IMR-90 (cell line): ENCODE measurements at regions not wholly inside any gene's neighbourhood (a gene's known extent, or its start where the extent isn't known, plus 50 kb on each side); places are given as distances from the start of the nearest gene placed in this dataset.
"Not testable (repeated sequence)": the region's sequence is repeated elsewhere in the genome, so short reads cannot be mapped to it uniquely, and the experiment has no call there.

Experiments
- ATAC-seq: fragments of 200-7000 bp; cut with Tn5 transposase; 2 replicates; pipeline ENCODE4 v1.9.1; 2020; ENCODE audit warnings: low read depth, mild to moderate bottlenecking, moderate library complexity
- BruUV-seq: library from RNA; stranded (reverse); fragments of 400-500 nt; replicated peaks from 2 replicates; lab custom pipeline; 2021; lab: Mats Ljungman, UMichigan
- CTCF ChIA-PET: fragments of 300-600 bp; formaldehyde crosslinking; extraction: SDS; loops from one replicate; lab custom pipeline; 2021; ENCODE audit warnings: antibody characterized with exemption; lab: Yijun Ruan, JAX
- POLR2A ChIA-PET: fragments of 300-600 bp; sonication (Branson Sonifier 250); formaldehyde crosslinking; loops from one replicate; lab custom pipeline; 2022; ENCODE audit warnings: antibody characterized with exemption; ENCODE audit not compliant: unreplicated experiment; lab: Charles Lee
- DNase-seq: peaks from one replicate; pipeline ENCODE4 v3.0.0; 2013
- H2AFZ ChIP-seq: replicated peaks from 2 replicates; pipeline ENCODE3; 2013; ENCODE audit warnings: low read length, mild to moderate bottlenecking; ENCODE audit not compliant: poor library complexity
- H2AK5ac ChIP-seq: 2 replicates; pipeline ENCODE4 v1.6.1; 2013; ENCODE audit warnings: low read depth, low read length, inconsistent platforms
- H2AK9ac ChIP-seq: replicated peaks from 2 replicates; pipeline ENCODE3; 2013; ENCODE audit warnings: mild to moderate bottlenecking, low read depth, low read length, moderate library complexity; ENCODE audit not compliant: poor library complexity
- H2BK120ac ChIP-seq: 2 replicates; pipeline ENCODE4 v1.6.1; 2013; ENCODE audit warnings: low read depth, low read length, inconsistent platforms
- H2BK15ac ChIP-seq: 3 replicates; pipeline ENCODE4 v1.6.1; 2013; ENCODE audit warnings: low read depth, low read length, inconsistent platforms
- H2BK20ac ChIP-seq: 2 replicates; pipeline ENCODE4 v1.6.1; 2013; ENCODE audit warnings: low read depth, mild to moderate bottlenecking, inconsistent platforms, low read length, moderate library complexity
- H2BK5ac ChIP-seq: 2 replicates; pipeline ENCODE4 v1.6.1; 2013; ENCODE audit warnings: mild to moderate bottlenecking, low read depth, low read length, inconsistent platforms; ENCODE audit not compliant: poor library complexity, severe bottlenecking
- H3K14ac ChIP-seq: replicated peaks from 2 replicates; pipeline ENCODE4 v1.6.1; 2013; ENCODE audit warnings: low read depth, low read length, inconsistent platforms
- H3K18ac ChIP-seq: 2 replicates; pipeline ENCODE4 v1.6.1; 2013; ENCODE audit warnings: low read depth, low read length, control low read depth
- H3K23ac ChIP-seq: 2 replicates; pipeline ENCODE4 v1.6.1; 2013; ENCODE audit warnings: low read depth, low read length, inconsistent platforms
- H3K27ac ChIP-seq: 2 replicates; pipeline ENCODE4 v1.5.1; 2013; ENCODE audit warnings: mild to moderate bottlenecking, control low read depth, low read length; ENCODE audit not compliant: insufficient read depth
- H3K27me3 ChIP-seq: 2 replicates; pipeline ENCODE4 v1.6.1; 2013; ENCODE audit warnings: low read length; ENCODE audit not compliant: control insufficient read depth, insufficient read depth
- H3K36me3 ChIP-seq: 2 replicates; pipeline ENCODE4 v1.6.1; 2013; ENCODE audit warnings: low read length, mixed read lengths; ENCODE audit not compliant: control insufficient read depth, insufficient read depth
- H3K4ac ChIP-seq: 2 replicates; pipeline ENCODE4 v1.6.1; 2013; ENCODE audit warnings: low read depth, low read length, inconsistent platforms
- H3K4me1 ChIP-seq: 2 replicates; pipeline ENCODE4 v1.6.1; 2013; ENCODE audit warnings: low read length, mixed read lengths; ENCODE audit not compliant: control insufficient read depth, insufficient read depth
- H3K4me2 ChIP-seq: 2 replicates; pipeline ENCODE4 v1.6.1; 2013; ENCODE audit warnings: low read depth, mild to moderate bottlenecking, control low read depth, low read length, moderate library complexity
- H3K4me3 ChIP-seq: 2 replicates; pipeline ENCODE4 v1.5.1; 2013; ENCODE audit warnings: low read depth, mild to moderate bottlenecking, control low read depth, low read length, moderate library complexity; ENCODE audit not compliant: insufficient read depth
- H3K56ac ChIP-seq: 2 replicates; pipeline ENCODE4 v1.6.1; 2013; ENCODE audit warnings: low read length, inconsistent platforms; ENCODE audit not compliant: insufficient read depth; ENCODE audit errors: extremely low read depth
- H3K79me1 ChIP-seq, 2 experiments: 2 replicates each; pipeline ENCODE4 v1.6.1; 2013; ENCODE audit warnings: low read length in 2 of 2, inconsistent platforms in 1 of 2, low read depth in 1 of 2
- H3K9ac ChIP-seq: 2 replicates; pipeline ENCODE4 v1.6.1; 2013; ENCODE audit warnings: low read depth, low read length, control low read depth
- H3K9me1 ChIP-seq: 2 replicates; pipeline ENCODE4 v1.6.1; 2013; ENCODE audit warnings: low read length, inconsistent platforms; ENCODE audit not compliant: insufficient read depth
- H3K9me3 ChIP-seq: 2 replicates; pipeline ENCODE4 v1.6.1; 2013; ENCODE audit warnings: low read length; ENCODE audit not compliant: control insufficient read depth, insufficient read depth
- H4K20me1 ChIP-seq: 2 replicates; pipeline ENCODE4 v1.6.1; 2013; ENCODE audit warnings: low read length, inconsistent platforms; ENCODE audit not compliant: insufficient read depth
- H4K5ac ChIP-seq: 2 replicates; pipeline ENCODE4 v1.6.1; 2013; ENCODE audit warnings: mild to moderate bottlenecking, low read depth, low read length, control low read depth
- H4K8ac ChIP-seq, 2 experiments: 2 replicates each; pipeline ENCODE4 v1.6.1; 2013; ENCODE audit warnings: low read depth in 2 of 2, low read length in 2 of 2, control low read depth in 1 of 2, inconsistent platforms in 1 of 2
- H4K91ac ChIP-seq: 2 replicates; pipeline ENCODE4 v1.6.1; 2013; ENCODE audit warnings: low read depth, low read length, inconsistent platforms; ENCODE audit not compliant: insufficient read depth
- WGBS, 2 experiments: methylation state at CpG; one replicate each; pipeline versions ENCODE4 v1.1.5 to v1.1.7; 2013; ENCODE audit warnings: missing lambda C conversion rate in 2 of 2; ENCODE audit not compliant: insufficient read length in 1 of 2; ENCODE audit errors: extremely low coverage in 2 of 2; 5-methylcytosine and 5-hydroxymethylcytosine counted together
- dilution Hi-C: fragments of 300-500 bp; cut with HindIII; formaldehyde crosslinking; loops from one replicate; pipeline ENCODE4 v1.14.3; 2018; ENCODE audit warnings: low sequenced_read_pairs; ENCODE audit not compliant: unreplicated experiment
- in situ Hi-C: fragments of 300-500 bp; cut with MboI; formaldehyde crosslinking; loops from 3 replicates; pipeline ENCODE4 v1.14.3; 2019; ENCODE audit warnings: low sequenced_read_pairs, inconsistent platforms, mixed read lengths
- intact Hi-C: fragments of 100-400 bp; cut with micrococcal nuclease; formaldehyde crosslinking; loops from 2 replicates; pipeline ENCODE4 v1.10.0; 2022

DNA sequence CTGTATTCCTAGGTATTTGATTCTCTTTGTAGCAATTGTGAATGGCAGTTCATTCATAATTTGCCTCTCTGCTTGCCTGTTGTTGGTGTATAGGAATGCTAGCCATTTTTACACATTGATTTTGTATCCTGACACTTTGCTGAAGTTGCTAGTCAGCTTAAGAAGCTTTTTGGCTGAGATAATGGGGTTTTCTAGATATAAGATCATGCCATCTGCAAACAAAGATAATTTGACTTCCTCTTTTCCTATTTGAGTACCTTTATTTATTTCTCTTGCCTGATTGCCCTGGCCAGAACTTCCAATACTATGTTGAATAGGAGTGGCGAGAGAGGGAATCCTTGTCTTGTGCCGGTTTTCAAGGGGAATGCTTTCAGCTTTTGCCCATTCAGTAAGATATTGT lies 72.6 kb downstream of the CALM1 start:
- H4K8ac ChIP-seq, CTCF ChIA-PET, H2BK120ac ChIP-seq, H3K9ac ChIP-seq, H2BK5ac ChIP-seq, BruUV-seq, H2BK15ac ChIP-seq, H3K4me1 ChIP-seq, H4K20me1 ChIP-seq, H3K4me3 ChIP-seq, H3K4ac ChIP-seq, H3K14ac ChIP-seq, H4K5ac ChIP-seq, POLR2A ChIA-PET, H3K27ac ChIP-seq, ATAC-seq, H3K27me3 ChIP-seq, H3K36me3 ChIP-seq, H3K18ac ChIP-seq, H3K79me1 ChIP-seq, dilution Hi-C loops, DNase-seq, H4K91ac ChIP-seq, H3K23ac ChIP-seq, in situ Hi-C loops, H2BK20ac ChIP-seq, H3K9me1 ChIP-seq, H2AK5ac ChIP-seq, H3K9me3 ChIP-seq, H2AK9ac ChIP-seq, intact Hi-C loops, H2AFZ ChIP-seq, H3K56ac ChIP-seq, H3K4me2 ChIP-seq: not testable (repeated sequence)
- no CpG with 5 or more reads among the region's 2 CpGs for WGBS, 2 experiments
